Testis (tissue), 2 donors: ENCODE measurements at regions not wholly inside any gene's neighbourhood (a gene's known extent, or its start where the extent isn't known, plus 50 kb on each side); places are given as distances from the start of the nearest gene placed in this dataset.

Experiments
- CTCF ChIP-seq, 3 experiments: fragments of 450-650 bp in 2 of 3; fragments of 200-600 bp in 1 of 3; sonication (generic) in 1 of 3; IDR thresholded peaks; one replicate each; pipeline ENCODE4 v1.5.1; 2016 to 2019; ENCODE audit warnings: antibody characterized with exemption in 3 of 3, mild to moderate bottlenecking in 2 of 3, moderate library complexity in 1 of 3
- POLR2A ChIP-seq: fragments of 450-650 bp; IDR thresholded peaks from one replicate; pipeline ENCODE4 v1.6.1; 2017; ENCODE audit warnings: antibody characterized with exemption, mild to moderate bottlenecking, moderate library complexity

- no peak for TF ChIP-seq CTCF (IDR thresholded peaks at IDR 0.05)
- no peak for TF ChIP-seq POLR2A
These were observed 153.0 kb upstream of the COL5A1 start for GRCh38 chr9:134488331-134489280.
